NT2/D1 (cell line): ENCODE measurements at regions not wholly inside any gene's neighbourhood (a gene's known extent, or its start where the extent isn't known, plus 50 kb on each side); places are given as distances from the start of the nearest gene placed in this dataset.

Experiments
- SUZ12 ChIP-seq: IDR thresholded peaks from 2 replicates; pipeline ENCODE4 v1.6.1; 2011; ENCODE audit not compliant: insufficient read length, insufficient read depth; ENCODE audit errors: extremely low read depth
- YY1 ChIP-seq: IDR thresholded peaks from 2 replicates; pipeline ENCODE4 v1.6.1; 2011; ENCODE audit not compliant: insufficient read length, insufficient read depth
- ZNF274 ChIP-seq: IDR thresholded peaks from 2 replicates; pipeline ENCODE4 v1.6.1; 2011; ENCODE audit warnings: mild to moderate bottlenecking, low read depth, low read length

GRCh38 chr5:176131771-176132170 is 106.5 kb upstream of the SIMC1 start:
- TF ChIP-seq SUZ12 (no peak), ZNF274 (no peak), YY1 (no peak)
